ENCODE measurements at regions not wholly inside any gene's neighbourhood (a gene's known extent, or its start where the extent isn't known, plus 50 kb on each side); places are given as distances from the start of the nearest gene placed in this dataset.

DNA sequence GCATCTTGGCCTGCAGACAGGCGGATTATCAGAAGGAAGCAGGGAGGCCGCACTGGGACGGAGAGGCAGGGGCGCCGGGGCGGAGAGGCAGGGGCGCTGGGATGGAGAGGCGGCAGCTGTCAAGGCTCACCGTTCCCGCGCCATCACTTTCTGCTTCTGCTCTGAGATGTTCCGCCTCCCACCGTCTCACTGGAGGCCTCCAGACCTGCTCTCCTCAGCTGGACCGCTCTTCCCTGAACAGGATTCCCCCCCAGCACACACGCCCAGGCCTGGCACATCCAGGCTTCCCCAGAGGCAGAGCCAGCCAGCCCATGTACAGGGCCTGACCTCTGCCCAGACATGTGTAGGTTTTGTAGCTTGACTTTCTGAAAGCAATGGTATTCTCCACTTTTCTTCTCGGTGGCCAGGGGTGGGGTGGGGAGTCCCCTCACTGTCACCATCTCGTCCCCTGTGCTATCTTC lies 84.1 kb downstream of the RIPK4 start:
- no peak overlapping the region for H3K4me3 ChIP-seq (ENCODE audit: low read depth, low read length)
- TF ChIP-seq, protein P1, sequence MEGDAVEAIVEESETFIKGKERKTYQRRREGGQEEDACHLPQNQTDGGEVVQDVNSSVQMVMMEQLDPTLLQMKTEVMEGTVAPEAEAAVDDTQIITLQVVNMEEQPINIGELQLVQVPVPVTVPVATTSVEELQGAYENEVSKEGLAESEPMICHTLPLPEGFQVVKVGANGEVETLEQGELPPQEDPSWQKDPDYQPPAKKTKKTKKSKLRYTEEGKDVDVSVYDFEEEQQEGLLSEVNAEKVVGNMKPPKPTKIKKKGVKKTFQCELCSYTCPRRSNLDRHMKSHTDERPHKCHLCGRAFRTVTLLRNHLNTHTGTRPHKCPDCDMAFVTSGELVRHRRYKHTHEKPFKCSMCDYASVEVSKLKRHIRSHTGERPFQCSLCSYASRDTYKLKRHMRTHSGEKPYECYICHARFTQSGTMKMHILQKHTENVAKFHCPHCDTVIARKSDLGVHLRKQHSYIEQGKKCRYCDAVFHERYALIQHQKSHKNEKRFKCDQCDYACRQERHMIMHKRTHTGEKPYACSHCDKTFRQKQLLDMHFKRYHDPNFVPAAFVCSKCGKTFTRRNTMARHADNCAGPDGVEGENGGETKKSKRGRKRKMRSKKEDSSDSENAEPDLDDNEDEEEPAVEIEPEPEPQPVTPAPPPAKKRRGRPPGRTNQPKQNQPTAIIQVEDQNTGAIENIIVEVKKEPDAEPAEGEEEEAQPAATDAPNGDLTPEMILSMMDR (IDR thresholded peaks at IDR 0.05; ENCODE audit: low read depth, low read length, missing control alignments), result no peak
- no peak for DNase-seq (ENCODE audit: low read depth)

DNA sequence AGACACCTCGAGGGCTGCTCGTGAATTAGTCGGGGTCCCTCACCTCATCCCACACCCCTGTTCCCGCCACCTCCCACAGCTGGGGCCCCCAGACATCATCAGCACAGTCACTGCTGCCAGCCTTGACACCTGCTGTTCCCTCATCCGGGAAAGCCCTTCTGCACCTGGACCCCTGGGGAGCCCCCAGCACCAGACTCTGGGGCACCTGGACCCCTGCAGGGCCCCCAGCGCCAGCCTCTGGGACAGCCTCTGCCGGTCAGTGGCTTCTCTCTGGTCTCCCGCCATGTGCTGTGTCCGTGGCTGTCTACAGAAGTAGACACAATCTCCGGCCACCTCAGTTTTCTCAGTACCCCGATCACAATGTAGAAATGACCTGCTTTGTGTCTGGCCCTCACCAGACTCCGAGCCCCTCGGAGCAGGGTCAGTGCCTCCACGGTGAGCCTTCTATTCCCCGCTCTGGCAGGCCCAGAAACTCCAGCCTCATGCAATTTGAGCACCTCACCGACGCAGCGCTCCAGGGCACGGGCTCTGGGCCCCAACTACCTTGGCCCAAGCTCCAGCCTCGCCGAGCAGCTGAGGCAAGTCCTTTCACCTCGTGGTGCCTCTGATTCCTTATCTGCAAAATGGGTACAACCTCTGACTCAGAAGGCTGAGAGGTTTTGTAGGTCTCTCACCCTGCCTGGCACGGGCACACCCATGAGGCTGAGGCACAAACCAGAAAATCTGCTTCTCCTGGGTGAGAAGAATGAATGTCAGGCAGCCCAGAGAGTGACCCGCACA lies 84.7 kb downstream of the RIPK4 start:
- no peak for DNase-seq (ENCODE audit: low read depth)
- no peak overlapping the region for H3K4me3 ChIP-seq (ENCODE audit: low read depth, low read length)
- TF ChIP-seq, protein P1 (IDR thresholded peaks at IDR 0.05; ENCODE audit: low read depth, low read length, missing control alignments), result no peak

DNA sequence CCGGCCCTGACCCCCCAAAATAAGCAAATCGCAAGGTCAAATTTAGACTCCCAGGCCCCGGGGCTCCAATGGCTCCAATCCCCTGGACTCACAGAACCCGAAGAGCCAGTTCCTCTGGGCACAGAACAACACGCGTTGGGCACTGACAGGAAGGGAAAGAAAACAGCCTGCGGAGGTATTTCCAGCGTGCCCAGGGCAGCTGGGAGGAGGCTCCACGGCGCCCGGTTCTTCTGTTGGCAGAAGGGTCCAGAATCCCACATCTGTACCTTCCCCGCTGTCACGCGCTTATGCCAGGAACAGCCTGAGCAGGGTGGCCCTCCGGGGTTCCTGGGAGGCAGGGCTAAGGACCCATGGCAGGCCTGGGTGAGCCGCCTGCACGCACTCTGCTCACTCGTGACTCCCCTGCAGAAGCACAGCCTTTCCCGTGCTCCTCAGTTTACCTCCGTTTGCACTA lies 85.5 kb downstream of the RIPK4 start:
- DNase-seq (ENCODE audit: low read depth), result no peak
- no peak overlapping the region for H3K4me3 ChIP-seq (ENCODE audit: low read depth, low read length)
- TF ChIP-seq, protein P1 (IDR thresholded peaks at IDR 0.05; ENCODE audit: low read depth, low read length, missing control alignments), result no peak

DNA sequence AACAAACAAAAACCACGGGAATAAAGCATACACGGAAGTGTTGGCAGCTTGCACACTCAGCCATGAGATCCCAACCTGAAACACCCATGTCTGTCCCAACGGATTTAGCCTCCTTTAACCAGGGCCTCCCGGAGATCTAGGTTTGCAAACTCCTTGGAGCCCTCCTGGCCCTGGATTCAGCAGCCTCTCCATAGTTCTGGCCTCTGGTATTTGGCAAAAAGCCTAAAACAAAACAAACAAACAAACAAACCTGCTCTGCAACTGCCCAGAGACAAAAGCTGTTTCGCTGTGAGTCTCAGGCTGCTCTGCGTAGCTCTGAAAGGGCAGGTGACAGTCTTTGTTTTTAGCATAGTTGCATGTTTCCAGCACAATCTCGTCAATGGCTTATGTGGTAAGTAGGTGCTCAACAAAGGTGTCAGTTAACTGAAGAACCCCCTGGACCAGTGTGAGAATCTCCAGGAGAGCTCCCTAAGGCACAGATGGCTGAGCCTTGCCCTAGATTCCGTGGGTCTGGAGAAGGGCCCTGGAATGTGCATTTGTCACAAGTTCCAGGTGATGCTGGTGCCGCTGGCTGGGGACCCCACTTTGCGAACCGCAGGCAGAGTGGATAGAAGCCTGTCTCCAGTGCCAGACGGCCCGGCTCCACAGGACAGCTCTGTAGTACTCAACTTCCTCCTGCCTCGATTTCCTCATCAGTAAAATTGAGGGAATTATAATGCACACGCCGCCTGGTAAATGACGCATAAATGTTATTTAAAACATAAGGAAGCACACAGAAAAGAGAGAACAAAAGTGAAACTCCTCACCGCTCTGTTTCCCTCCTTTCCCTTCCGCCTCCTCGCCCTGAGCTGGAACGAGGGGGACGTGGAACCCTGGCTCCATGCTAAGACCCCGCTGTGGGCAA lies 86.2 kb downstream of the RIPK4 start:
- no peak overlapping the region for H3K4me3 ChIP-seq (ENCODE audit: low read depth, low read length)
- DNase-seq (ENCODE audit: low read depth), result no peak
- TF ChIP-seq, protein P1 (IDR thresholded peaks at IDR 0.05; ENCODE audit: low read depth, low read length, missing control alignments), result no peak

DNA sequence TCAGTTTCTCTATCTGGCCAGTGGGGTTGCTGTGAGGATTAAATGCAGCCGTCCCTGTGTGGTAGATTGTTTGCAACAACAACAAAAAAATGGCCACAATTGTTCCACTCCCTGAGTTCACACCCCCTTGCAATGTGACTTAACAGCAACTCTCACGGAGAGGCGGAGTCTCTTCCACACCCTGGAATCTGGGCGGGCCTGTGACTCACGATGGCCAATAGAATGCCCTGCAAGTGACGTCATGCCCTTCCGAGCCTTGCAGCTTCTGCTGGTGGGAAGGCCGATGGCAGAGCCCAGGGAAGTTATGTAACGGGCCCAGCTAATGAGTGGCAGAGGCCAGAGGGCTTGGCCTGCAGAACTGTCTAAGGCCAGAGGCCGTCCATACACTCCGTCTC lies 87.9 kb downstream of the RIPK4 start:
- no peak overlapping the region for H3K4me3 ChIP-seq (ENCODE audit: low read depth, low read length)
- TF ChIP-seq, protein P1 (IDR thresholded peaks at IDR 0.05; ENCODE audit: low read depth, low read length, missing control alignments), result no peak
- no peak for DNase-seq (ENCODE audit: low read depth)

DNA sequence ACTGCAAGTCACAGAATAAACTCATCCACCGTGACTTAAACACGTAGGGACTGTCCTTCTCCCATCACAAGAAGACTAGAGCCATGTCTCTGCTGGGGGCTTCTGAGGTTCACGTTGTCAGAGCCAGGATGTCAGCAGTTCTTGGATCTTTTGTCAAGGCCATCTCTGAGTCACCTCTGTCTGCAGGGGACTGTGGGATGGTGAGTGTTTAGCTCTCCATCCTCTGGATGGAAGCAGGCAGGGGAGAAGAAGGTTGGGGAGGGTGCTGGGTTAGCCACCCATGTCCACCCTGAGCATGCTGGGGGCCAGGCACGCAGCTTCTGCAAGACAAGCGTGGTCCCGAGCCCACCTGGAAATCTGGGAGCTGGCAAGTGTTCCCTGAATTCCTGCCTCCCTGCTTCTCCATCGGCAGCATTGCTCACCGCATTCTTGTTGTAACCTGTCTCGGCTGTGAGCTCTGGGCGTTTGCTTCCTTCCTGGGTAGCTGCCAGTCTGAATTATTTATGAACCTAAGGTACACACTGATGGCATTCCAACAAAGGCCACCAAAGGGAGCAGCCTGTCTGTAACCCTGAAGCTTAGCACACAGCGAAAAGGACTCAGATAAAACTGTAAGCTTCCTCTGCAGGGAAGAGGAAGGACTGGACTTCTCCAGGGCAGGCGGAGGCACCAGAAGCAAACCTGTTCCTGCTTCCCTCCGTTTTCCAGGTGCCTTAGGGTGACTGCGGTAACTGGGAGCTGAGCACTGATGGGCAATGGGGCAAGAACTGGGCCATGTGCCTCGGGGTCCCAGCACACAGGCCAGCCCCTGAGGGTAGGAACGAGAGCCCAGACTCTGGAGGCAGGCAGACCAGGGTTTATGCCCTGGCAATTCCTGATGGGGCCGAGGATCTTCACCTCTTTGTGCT lies 88.6 kb downstream of the RIPK4 start:
- H3K4me3 ChIP-seq (ENCODE audit: low read depth, low read length), result no peak overlapping the region
- DNase-seq (ENCODE audit: low read depth), result no peak
- TF ChIP-seq, protein P1 (IDR thresholded peaks at IDR 0.05; ENCODE audit: low read depth, low read length, missing control alignments), result no peak
